OCI-LY7 (cell line): ENCODE measurements at regions not wholly inside any gene's neighbourhood (a gene's known extent, or its start where the extent isn't known, plus 50 kb on each side); places are given as distances from the start of the nearest gene placed in this dataset.

Experiments
- BruUV-seq: library from RNA; stranded (reverse); fragments of 400-500 nt; replicated peaks from 2 replicates; lab custom pipeline; 2021; lab: Mats Ljungman, UMichigan
- CTCF ChIA-PET: fragments of 300-600 bp; sonication (Branson Sonifier 250); formaldehyde crosslinking; loops from one replicate; lab custom pipeline; 2022; ENCODE audit warnings: antibody characterized with exemption; ENCODE audit not compliant: unreplicated experiment; lab: Charles Lee
- POLR2A ChIA-PET: fragments of 300-600 bp; sonication (Branson Sonifier 250); formaldehyde crosslinking; loops from one replicate; lab custom pipeline; 2022; ENCODE audit warnings: antibody characterized with exemption; lab: Charles Lee
- DNase-seq: peaks from one replicate; pipeline ENCODE4 v3.0.0-alpha.2; 2015; ENCODE audit warnings: low spot score
- H2AFZ ChIP-seq: fragments of 200-600 bp; sonication (generic), shearing (Covaris generic); 2 replicates; pipeline ENCODE4 v1.6.1; 2014; ENCODE audit warnings: mild to moderate bottlenecking, antibody characterized with exemption, low read length, moderate library complexity
- H3K27ac ChIP-seq: fragments of 200-600 bp; sonication (generic); 2 replicates; pipeline ENCODE4 v1.5.1; 2014; ENCODE audit warnings: mixed run types, low read depth, mild to moderate bottlenecking, moderate library complexity, low read length, inconsistent platforms; ENCODE audit not compliant: poor library complexity, severe bottlenecking
- H3K36me3 ChIP-seq: fragments of 200-600 bp; sonication (generic); 2 replicates; pipeline ENCODE4 v1.6.1; 2014; ENCODE audit warnings: mild to moderate bottlenecking, antibody characterized with exemption, low read length, moderate library complexity, mixed read lengths; ENCODE audit not compliant: insufficient read depth
- H3K4me1 ChIP-seq: fragments of 200-600 bp; sonication (generic); 2 replicates; pipeline ENCODE4 v1.5.1; 2014; ENCODE audit warnings: mild to moderate bottlenecking, low read length; ENCODE audit not compliant: insufficient read depth, poor library complexity, severe bottlenecking
- H3K4me2 ChIP-seq: fragments of 200-600 bp; sonication (generic); 2 replicates; pipeline ENCODE4 v1.6.1; 2014; ENCODE audit warnings: mild to moderate bottlenecking, low read length
- H3K4me3 ChIP-seq: fragments of 200-600 bp; sonication (generic); 2 replicates; pipeline ENCODE4 v1.5.1; 2014; ENCODE audit warnings: mild to moderate bottlenecking, low read depth, low read length; ENCODE audit not compliant: poor library complexity, severe bottlenecking
- H3K79me2 ChIP-seq: fragments of 200-600 bp; sonication (generic); 2 replicates; pipeline ENCODE4 v1.6.1; 2016; ENCODE audit warnings: low read depth, mild to moderate bottlenecking, low read length, moderate library complexity, mixed read lengths; ENCODE audit not compliant: insufficient read depth
- H3K9me2 ChIP-seq: fragments of 200-600 bp; sonication (generic); 2 replicates; pipeline ENCODE4 v1.6.1; 2016; ENCODE audit warnings: mild to moderate bottlenecking, low read length, mixed read lengths; ENCODE audit not compliant: insufficient read depth
- H3K9me3 ChIP-seq: fragments of 200-600 bp; sonication (generic); 2 replicates; pipeline ENCODE4 v1.6.1; 2014; ENCODE audit warnings: mild to moderate bottlenecking, mixed run types, low read length, mixed read lengths
- H4K20me1 ChIP-seq: fragments of 200-600 bp; sonication (generic); 2 replicates; pipeline ENCODE4 v1.6.1; 2014; ENCODE audit warnings: mild to moderate bottlenecking, antibody characterized with exemption, low read length, moderate library complexity, mixed read lengths; ENCODE audit not compliant: insufficient read depth
- EZH2phosphoT487 ChIP-seq: fragments of 200-600 bp; sonication (generic); IDR thresholded peaks from 2 replicates; pipeline ENCODE4 v1.6.1; 2018; ENCODE audit warnings: low read depth, borderline replicate concordance, mild to moderate bottlenecking, mixed run types, antibody characterized with exemption, low read length, moderate library complexity, mixed read lengths
- intact Hi-C: fragments of 100-400 bp; cut with micrococcal nuclease; formaldehyde crosslinking; loops from one replicate; pipeline ENCODE4 v1.10.0; 2022; ENCODE audit not compliant: unreplicated experiment
- TF ChIP-seq, protein P1 (sequence below): fragments of 200-600 bp; sonication (generic); conservative IDR thresholded peaks from 2 replicates; pipeline ENCODE4 v1.5.1; 2014; ENCODE audit warnings: mild to moderate bottlenecking, antibody characterized with exemption, low read length, moderate library complexity, mixed read lengths

DNA sequence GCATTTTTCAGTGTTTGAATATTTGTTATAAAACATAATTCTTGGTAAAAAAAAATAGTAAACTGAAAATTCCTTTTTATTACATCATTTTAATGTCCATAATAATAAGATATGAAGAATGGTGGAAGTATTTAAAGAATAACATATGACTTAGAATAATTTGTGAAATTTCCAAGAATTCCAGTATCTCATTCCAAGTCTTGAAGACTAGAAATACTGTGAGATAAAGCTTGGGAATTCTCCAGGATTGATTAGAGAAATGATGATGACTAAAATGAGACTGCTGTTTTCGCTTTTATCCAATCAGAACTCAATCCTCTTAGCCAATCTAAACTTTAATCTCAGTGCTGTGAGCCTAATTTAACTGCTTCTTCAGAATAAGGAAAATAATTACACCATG lies 184.2 kb upstream of the HCCS start:
- H3K4me3 ChIP-seq = no peak overlapping the region
- no peaks in the 10 kb centered on the region for H3K36me3 ChIP-seq
- ChIA-PET POLR2A (no interaction called here), CTCF (no interaction called here)
- H3K9me3 ChIP-seq = no peaks in the 10 kb centered on the region
- BruUV-seq = no TSS peak
- no peaks in the 10 kb centered on the region for H3K4me1 ChIP-seq
- DNase-seq = no peak
- no peak overlapping the region for H3K27ac ChIP-seq
- no peak overlapping the region for H2AFZ ChIP-seq
- TF ChIP-seq, protein P1, sequence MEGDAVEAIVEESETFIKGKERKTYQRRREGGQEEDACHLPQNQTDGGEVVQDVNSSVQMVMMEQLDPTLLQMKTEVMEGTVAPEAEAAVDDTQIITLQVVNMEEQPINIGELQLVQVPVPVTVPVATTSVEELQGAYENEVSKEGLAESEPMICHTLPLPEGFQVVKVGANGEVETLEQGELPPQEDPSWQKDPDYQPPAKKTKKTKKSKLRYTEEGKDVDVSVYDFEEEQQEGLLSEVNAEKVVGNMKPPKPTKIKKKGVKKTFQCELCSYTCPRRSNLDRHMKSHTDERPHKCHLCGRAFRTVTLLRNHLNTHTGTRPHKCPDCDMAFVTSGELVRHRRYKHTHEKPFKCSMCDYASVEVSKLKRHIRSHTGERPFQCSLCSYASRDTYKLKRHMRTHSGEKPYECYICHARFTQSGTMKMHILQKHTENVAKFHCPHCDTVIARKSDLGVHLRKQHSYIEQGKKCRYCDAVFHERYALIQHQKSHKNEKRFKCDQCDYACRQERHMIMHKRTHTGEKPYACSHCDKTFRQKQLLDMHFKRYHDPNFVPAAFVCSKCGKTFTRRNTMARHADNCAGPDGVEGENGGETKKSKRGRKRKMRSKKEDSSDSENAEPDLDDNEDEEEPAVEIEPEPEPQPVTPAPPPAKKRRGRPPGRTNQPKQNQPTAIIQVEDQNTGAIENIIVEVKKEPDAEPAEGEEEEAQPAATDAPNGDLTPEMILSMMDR = no peak
- no peak for TF ChIP-seq EZH2phosphoT487
- no peaks in the 10 kb centered on the region for H3K79me2 ChIP-seq
- intact Hi-C loops = no loop called here
- no peaks in the 10 kb centered on the region for H3K9me2 ChIP-seq
- no peak overlapping the region for H3K4me2 ChIP-seq
- no peaks in the 10 kb centered on the region for H4K20me1 ChIP-seq

DNA sequence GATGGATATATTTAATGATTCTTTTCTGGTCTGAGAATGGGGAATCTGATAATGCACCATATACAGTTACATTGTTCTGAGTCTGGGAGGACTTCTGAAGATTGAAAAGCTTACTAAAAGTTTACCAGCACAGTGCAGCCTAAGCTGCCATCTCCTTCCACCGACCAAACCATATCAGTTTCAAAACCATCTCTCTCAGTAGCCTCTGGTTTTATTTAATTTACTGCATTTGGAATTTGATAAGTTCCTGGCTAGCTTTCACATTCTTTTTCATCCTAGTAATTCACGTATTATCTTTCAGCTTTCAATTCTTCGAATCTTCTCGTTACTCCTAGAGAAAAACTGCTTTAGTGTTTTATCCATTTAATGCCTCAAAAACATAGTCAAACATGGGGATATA lies 181.4 kb upstream of the HCCS start:
- no peak overlapping the region for H2AFZ ChIP-seq
- BruUV-seq = no TSS peak
- CTCF ChIA-PET = no interaction called here
- H3K79me2 ChIP-seq = no peaks in the 10 kb centered on the region
- no peak overlapping the region for H3K4me2 ChIP-seq
- H3K4me1 ChIP-seq = no peaks in the 10 kb centered on the region
- no peaks in the 10 kb centered on the region for H4K20me1 ChIP-seq
- POLR2A ChIA-PET = no interaction called here
- no peaks in the 10 kb centered on the region for H3K9me3 ChIP-seq
- TF ChIP-seq, protein P1 = no peak
- TF ChIP-seq EZH2phosphoT487 = no peak
- H3K27ac ChIP-seq = no peak overlapping the region
- intact Hi-C loops = no loop called here
- H3K4me3 ChIP-seq = no peak overlapping the region
- no peaks in the 10 kb centered on the region for H3K9me2 ChIP-seq
- no peak for DNase-seq
- H3K36me3 ChIP-seq = no peaks in the 10 kb centered on the region

DNA sequence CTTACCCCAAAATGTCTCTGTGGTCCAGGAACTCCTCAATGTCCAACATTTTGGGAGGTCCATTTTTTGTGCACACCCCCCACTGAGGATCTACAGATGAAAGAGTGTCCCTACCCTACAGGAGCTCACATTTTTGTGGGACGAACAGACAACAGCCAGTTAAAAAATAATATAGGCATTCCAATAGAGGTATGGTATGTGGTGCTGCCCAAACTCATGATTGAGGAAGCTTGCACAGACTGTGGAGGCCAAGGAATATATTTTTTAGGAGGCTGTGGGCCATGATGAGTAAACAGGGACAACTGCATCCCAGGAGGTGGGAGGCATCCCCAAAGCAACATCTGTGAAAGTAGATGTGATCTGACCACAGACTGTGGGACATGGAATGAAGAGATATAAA lies 181.0 kb upstream of the HCCS start:
- ChIA-PET POLR2A (no interaction called here), CTCF (no interaction called here)
- H4K20me1 ChIP-seq = no peaks in the 10 kb centered on the region
- DNase-seq = no peak
- no peak overlapping the region for H3K4me3 ChIP-seq
- no peaks in the 10 kb centered on the region for H3K79me2 ChIP-seq
- no peaks in the 10 kb centered on the region for H3K9me3 ChIP-seq
- H3K27ac ChIP-seq = no peak overlapping the region
- no peaks in the 10 kb centered on the region for H3K9me2 ChIP-seq
- no peaks in the 10 kb centered on the region for H3K4me1 ChIP-seq
- H3K4me2 ChIP-seq = no peak overlapping the region
- no TSS peak for BruUV-seq
- no peak for TF ChIP-seq EZH2phosphoT487
- TF ChIP-seq, protein P1 = no peak
- H3K36me3 ChIP-seq = no peaks in the 10 kb centered on the region
- intact Hi-C loops = no loop called here
- H2AFZ ChIP-seq = no peak overlapping the region
